ENCODE measurements at regions not wholly inside any gene's neighbourhood (a gene's known extent, or its start where the extent isn't known, plus 50 kb on each side); places are given as distances from the start of the nearest gene placed in this dataset.

DNA sequence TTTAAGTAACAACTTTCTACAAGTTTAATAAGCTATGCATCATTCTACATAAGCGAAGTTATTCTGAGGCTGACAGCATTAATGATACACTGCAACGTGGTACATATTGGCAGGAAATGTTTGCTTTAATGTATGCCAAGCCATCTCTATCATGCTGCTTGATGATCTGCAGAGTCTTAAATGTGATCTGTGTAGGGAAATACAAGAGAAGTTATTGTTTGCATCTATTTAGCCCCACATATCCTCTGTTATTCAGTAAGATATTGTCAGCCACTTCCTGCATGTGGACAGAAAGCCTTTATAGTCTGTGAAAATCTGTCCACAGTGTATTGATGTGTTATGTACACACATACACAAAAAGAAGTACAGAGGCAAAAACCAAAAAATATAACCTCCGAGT, 193.1 kb upstream of the FREM1 start:
- no peak overlapping the region for H4K5ac ChIP-seq (ENCODE audit: insufficient read length, low read depth, low read length)
- WGBS, 2 experiments (ENCODE audit: extremely low coverage in 1 of 2, insufficient coverage in 1 of 2, insufficient read length in 1 of 2, insufficient replicate concordance in 2 of 2, low coverage in 1 of 2, low lambda C conversion rate in 2 of 2, missing lambda C conversion rate in 1 of 2), result 91% methylated on average over 3 of the region's 3 CpGs; no CpG with 5 or more reads in 1 of the 2 experiments
- H3K9me3 ChIP-seq (ENCODE audit: insufficient read depth in 2 of 2, low read depth in 1 of 2, low read length in 1 of 2), result no peaks in the 10 kb centered on the region
- H2BK12ac ChIP-seq (ENCODE audit: low read depth, low read length), result no peak overlapping the region
- no peak overlapping the region for H2AK5ac ChIP-seq (ENCODE audit: low read depth, low read length)
- no peak overlapping the region for H3K4me2 ChIP-seq (ENCODE audit: insufficient read depth in 1 of 2, low read depth in 2 of 2, low read length in 2 of 2)
- no peaks in the 10 kb centered on the region for H3K23me2 ChIP-seq (ENCODE audit: low read depth, low read length)
- no peak overlapping the region for H4K91ac ChIP-seq (replicated peaks; ENCODE audit: insufficient read length, low read length)
- FAIRE-seq (no peak), DNase-seq (ENCODE audit: low read depth in 1 of 2, low spot score in 2 of 2) (no peak)
- H4K20me1 ChIP-seq (replicated peaks in 1 of 2; ENCODE audit: control insufficient read depth in 1 of 2, insufficient read depth in 2 of 2, low read length in 2 of 2), result no peaks in the 10 kb centered on the region
- H3K79me1 ChIP-seq (ENCODE audit: low read depth, low read length), result no peaks in the 10 kb centered on the region
- no peaks in the 10 kb centered on the region for H3K4me1 ChIP-seq (replicated peaks in 1 of 4; ENCODE audit: control insufficient read depth in 3 of 4, insufficient read depth in 4 of 4, low read length in 3 of 4)
- no peak overlapping the region for H3K4me3 ChIP-seq (ENCODE audit: extremely low read depth in 1 of 4, insufficient read depth in 2 of 4, low read depth in 3 of 4, low read length in 4 of 4)
- H2BK120ac ChIP-seq (replicated peaks; ENCODE audit: low read depth, low read length), result no peak overlapping the region
- no peak overlapping the region for H3K56ac ChIP-seq (replicated peaks; ENCODE audit: insufficient read length, low read depth, low read length)
- no peaks in the 10 kb centered on the region for H3K79me2 ChIP-seq (ENCODE audit: control insufficient read depth in 1 of 2, insufficient read depth in 2 of 2, low read length in 2 of 2)
- H2BK15ac ChIP-seq (ENCODE audit: low read length), result no peak overlapping the region
- no peak overlapping the region for H3K18ac ChIP-seq (ENCODE audit: extremely low read depth, low read length)
- ChIA-PET CTCF (ENCODE audit: partially characterized antibody) (interaction anchor here (1.0 to 8.0 kb wide), 23 partner anchors 11 to 132 kb away, joined by 3 to 93 read pairs (median 5); no protein-coding TSS in a partner anchor), POLR2A (ENCODE audit: partially characterized antibody) (no interaction called here)
- H3K27me3 ChIP-seq (replicated peaks in 1 of 4; ENCODE audit: control insufficient read depth in 3 of 4, extremely low read depth in 1 of 4, insufficient read depth in 3 of 4, low read length in 3 of 4), result no peaks in the 10 kb centered on the region
- H3K23ac ChIP-seq (ENCODE audit: insufficient read length), result no peak overlapping the region
- no peaks in the 10 kb centered on the region for H3K36me3 ChIP-seq (ENCODE audit: control insufficient read depth in 2 of 4, insufficient read depth in 4 of 4, low read length in 3 of 4)
- no peak overlapping the region for H2BK20ac ChIP-seq (ENCODE audit: low read length)
- no peak overlapping the region for H3K27ac ChIP-seq (ENCODE audit: low read depth, low read length)
- no peak overlapping the region for H2BK5ac ChIP-seq (ENCODE audit: low read depth, low read length)
- H3K9ac ChIP-seq (replicated peaks in 1 of 4; ENCODE audit: extremely low read depth in 1 of 4, low read depth in 3 of 4, low read length in 3 of 4), result no peak overlapping the region
- no peak overlapping the region for H3K14ac ChIP-seq (ENCODE audit: insufficient read length)
- H2AFZ ChIP-seq (ENCODE audit: low read length), result no peak overlapping the region
- no peak overlapping the region for H4K8ac ChIP-seq (ENCODE audit: extremely low read depth, insufficient read depth, low read length)
- H3K4ac ChIP-seq (replicated peaks; ENCODE audit: insufficient read length, low read depth, low read length), result no peak overlapping the region
- TF ChIP-seq BCL11A (IDR thresholded peaks at IDR 0.05; ENCODE audit: low read depth in 2 of 2, low read length in 2 of 2) (no peak), SRF (IDR thresholded peaks at IDR 0.05; ENCODE audit: low read depth, low read length) (no peak), CEBPB (IDR thresholded peaks at IDR 0.05; ENCODE audit: low read depth, low read length) (no peak), SUZ12 (IDR thresholded peaks at IDR 0.05; ENCODE audit: low read length) (no peak), CREB1 (IDR thresholded peaks at IDR 0.05) (no peak), TAF1 (IDR thresholded peaks at IDR 0.05; ENCODE audit: low read depth, low read length) (no peak), RAD21 (IDR thresholded peaks at IDR 0.05 in 1 of 2, conservative IDR thresholded peaks at IDR 0.05 in 1 of 2; ENCODE audit: low read depth in 2 of 2, low read length in 2 of 2) (no peak), KDM4A (IDR thresholded peaks at IDR 0.05; ENCODE audit: low read depth, low read length, severe bottlenecking) (no peak), TAF7 (optimal IDR thresholded peaks at IDR 0.05; ENCODE audit: borderline replicate concordance, low read depth, low read length) (no peak)
